ENCODE measurements at regions not wholly inside any gene's neighbourhood (a gene's known extent, or its start where the extent isn't known, plus 50 kb on each side); places are given as distances from the start of the nearest gene placed in this dataset.

DNA sequence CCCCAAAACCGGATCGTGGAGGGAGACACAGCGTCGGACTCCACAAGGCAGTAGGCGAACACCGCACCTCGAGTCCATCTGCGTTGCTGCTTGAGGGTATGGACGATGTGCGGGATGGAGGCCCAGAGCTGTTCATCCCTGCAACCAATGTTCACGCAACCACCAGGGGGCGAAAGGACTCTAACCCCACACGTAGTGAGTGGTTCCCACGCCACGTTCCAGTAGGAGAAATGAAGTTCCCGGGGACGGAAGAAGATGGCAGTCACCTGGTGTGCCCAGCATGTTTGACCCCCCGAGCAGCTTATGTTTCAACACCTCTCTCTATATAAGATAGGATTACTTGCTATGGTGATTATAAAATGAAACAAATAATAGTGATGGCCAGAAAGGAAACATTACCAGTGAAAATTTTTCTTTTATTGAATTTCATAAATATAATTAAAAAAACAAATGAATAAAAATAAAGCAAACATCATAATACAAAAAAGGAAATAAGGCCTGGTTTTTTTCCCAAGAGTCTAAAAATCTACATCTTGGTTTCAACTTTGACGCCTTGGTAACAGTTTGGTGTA lies 184.3 kb downstream of the SH3BP4 start:
- peak; percentile 74 to 80 (median 74) for DNase-seq
- intact Hi-C loops (cut with DNase I) = loop anchor here in 1 of 2 donors (10.0 kb wide), 1 partner anchor 459 kb away; no protein-coding TSS in a partner anchor

DNA sequence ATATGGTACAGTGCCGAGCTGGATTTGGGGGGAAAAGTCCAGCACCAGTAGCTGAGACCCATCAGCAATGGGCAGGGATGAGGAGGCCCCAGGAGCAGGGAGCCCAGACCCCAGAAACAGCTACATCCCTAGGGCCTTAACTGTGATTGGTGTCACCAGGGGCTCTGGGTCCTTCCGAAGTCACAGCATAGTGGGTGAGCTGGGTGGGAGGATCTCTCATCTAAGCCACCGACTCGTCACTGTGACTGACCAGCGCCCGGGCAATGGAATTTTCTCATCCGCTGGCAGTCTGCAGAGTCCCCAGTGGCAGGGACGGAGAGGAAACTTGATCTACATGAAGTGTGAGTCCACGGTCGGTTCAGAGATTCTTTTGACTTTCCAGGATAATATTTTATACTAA lies 186.5 kb downstream of the SH3BP4 start:
- TF ChIP-seq, protein P1, sequence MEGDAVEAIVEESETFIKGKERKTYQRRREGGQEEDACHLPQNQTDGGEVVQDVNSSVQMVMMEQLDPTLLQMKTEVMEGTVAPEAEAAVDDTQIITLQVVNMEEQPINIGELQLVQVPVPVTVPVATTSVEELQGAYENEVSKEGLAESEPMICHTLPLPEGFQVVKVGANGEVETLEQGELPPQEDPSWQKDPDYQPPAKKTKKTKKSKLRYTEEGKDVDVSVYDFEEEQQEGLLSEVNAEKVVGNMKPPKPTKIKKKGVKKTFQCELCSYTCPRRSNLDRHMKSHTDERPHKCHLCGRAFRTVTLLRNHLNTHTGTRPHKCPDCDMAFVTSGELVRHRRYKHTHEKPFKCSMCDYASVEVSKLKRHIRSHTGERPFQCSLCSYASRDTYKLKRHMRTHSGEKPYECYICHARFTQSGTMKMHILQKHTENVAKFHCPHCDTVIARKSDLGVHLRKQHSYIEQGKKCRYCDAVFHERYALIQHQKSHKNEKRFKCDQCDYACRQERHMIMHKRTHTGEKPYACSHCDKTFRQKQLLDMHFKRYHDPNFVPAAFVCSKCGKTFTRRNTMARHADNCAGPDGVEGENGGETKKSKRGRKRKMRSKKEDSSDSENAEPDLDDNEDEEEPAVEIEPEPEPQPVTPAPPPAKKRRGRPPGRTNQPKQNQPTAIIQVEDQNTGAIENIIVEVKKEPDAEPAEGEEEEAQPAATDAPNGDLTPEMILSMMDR (IDR thresholded peaks at IDR 0.05) = no peak
- no peak for TF ChIP-seq POLR2A (IDR thresholded peaks at IDR 0.05)
- 40% methylated on average over 1 of the region's 10 CpGs for WGBS (ENCODE audit: insufficient coverage, low coverage, low lambda C conversion rate, missing lambda C conversion rate)
- DNase-seq (no peak), ATAC-seq (no peak)
- Histone ChIP-seq H3K27me3 (no peaks in the 10 kb centered on the region), H3K4me1 (no peaks in the 10 kb centered on the region), H3K27ac (no peak overlapping the region), H3K9me3 (no peaks in the 10 kb centered on the region), H3K36me3 (no peaks in the 10 kb centered on the region), H3K4me3 (no peak overlapping the region)
- intact Hi-C loops (cut with DNase I) = loop anchor here in 1 of 2 donors (10.0 kb wide), 1 partner anchor 456 kb away; no protein-coding TSS in a partner anchor

More for the DNA sequence above, 184.3 kb downstream of the SH3BP4 start:
- H3K36me3 ChIP-seq = no peaks in the 10 kb centered on the region
- no peak overlapping the region for H3K4me3 ChIP-seq
- no peak overlapping the region for H3K27ac ChIP-seq
- peak; percentile 85 to 93 (median 90) for ATAC-seq
- H3K9me3 ChIP-seq = no peaks in the 10 kb centered on the region
- 39% methylated on average over 6 of the region's 19 CpGs for WGBS (ENCODE audit: insufficient coverage, low coverage, low lambda C conversion rate, missing lambda C conversion rate)
- H3K4me1 ChIP-seq = no peaks in the 10 kb centered on the region
- no peaks in the 10 kb centered on the region for H3K27me3 ChIP-seq
- TF ChIP-seq, protein P1 (IDR thresholded peaks at IDR 0.05) = peak; percentile 61 to 77 (median 72)
- TF ChIP-seq POLR2A (IDR thresholded peaks at IDR 0.05) = no peak

DNA sequence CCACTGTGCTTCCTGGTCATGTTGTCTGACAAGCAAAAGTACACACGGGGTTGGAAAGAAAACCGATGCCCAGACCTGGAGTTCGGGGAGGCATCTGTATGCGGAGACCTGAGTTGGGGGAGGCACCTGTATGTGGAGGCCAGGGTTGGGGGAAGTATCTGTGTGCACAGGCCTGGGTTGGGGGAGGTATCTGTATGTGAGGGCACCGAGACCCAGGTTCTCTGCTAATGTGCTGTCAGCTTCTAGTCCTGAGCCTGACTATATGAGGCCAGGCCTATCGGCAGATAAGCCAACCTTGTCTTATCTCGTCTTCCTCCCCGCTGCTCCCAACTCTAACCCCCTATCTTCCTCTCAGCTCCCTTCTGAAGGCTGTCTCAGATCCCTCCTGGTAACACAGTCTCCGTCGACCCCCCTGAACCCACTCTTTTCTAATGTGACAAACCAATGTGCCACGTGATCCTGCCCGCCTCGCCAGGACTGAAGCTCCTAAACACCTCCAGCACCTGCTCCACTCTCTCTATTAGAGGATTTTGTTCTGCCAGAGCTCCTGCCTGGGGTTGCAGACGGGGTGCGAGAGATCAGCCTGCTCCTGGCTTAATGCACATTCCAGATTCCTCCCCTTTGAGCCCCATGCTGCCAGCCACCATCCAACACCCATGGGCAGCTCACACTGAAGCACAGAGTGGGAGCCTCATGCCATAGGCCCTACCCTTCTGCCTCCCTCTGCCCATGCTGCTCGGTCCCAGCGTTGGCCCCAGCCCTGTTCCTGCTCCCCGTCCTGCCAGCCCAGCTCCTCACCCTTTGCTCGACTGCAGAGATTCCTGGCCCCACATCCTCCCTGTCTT lies 188.4 kb downstream of the SH3BP4 start:
- no peaks in the 10 kb centered on the region for H3K4me1 ChIP-seq
- no peak for ATAC-seq
- TF ChIP-seq, protein P1 (IDR thresholded peaks at IDR 0.05) = no peak
- TF ChIP-seq POLR2A (IDR thresholded peaks at IDR 0.05) = no peak
- H3K27ac ChIP-seq = no peak overlapping the region
- no peak overlapping the region for H3K4me3 ChIP-seq
- WGBS (ENCODE audit: insufficient coverage, low coverage, low lambda C conversion rate, missing lambda C conversion rate) = 78% methylated on average over 16 of the region's 19 CpGs
- H3K27me3 ChIP-seq = no peaks in the 10 kb centered on the region
- H3K36me3 ChIP-seq = no peaks in the 10 kb centered on the region
- no peaks in the 10 kb centered on the region for H3K9me3 ChIP-seq
- DNase-seq = no peak
- intact Hi-C loops (cut with DNase I) = loop anchor here (10.0 kb wide), 2 partner anchors 455 to 605 kb away; no protein-coding TSS in a partner anchor

DNA sequence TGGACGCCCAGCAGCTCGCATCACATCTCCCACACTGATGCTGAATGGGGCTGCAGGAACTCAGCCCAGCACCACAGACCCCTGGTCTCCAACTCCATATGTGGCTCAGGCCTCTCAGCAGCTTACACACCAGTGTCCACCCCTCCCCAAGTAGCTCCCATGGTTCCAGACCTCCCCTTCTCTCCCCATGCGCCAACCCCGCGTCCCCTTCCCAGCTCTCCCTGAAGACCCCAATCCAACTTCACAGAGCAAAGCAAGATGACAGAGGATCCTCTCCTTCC lies 188.9 kb downstream of the SH3BP4 start:
- intact Hi-C loops (cut with DNase I) = loop anchor here in 1 of 2 donors (10.0 kb wide), 2 partner anchors 454 to 604 kb away; no protein-coding TSS in a partner anchor
- no peaks in the 10 kb centered on the region for H3K27me3 ChIP-seq
- no peaks in the 10 kb centered on the region for H3K36me3 ChIP-seq
- no peak overlapping the region for H3K27ac ChIP-seq
- TF ChIP-seq, protein P1 (IDR thresholded peaks at IDR 0.05) = no peak
- TF ChIP-seq POLR2A (IDR thresholded peaks at IDR 0.05) = no peak
- H3K4me1 ChIP-seq = no peaks in the 10 kb centered on the region
- DNase-seq (no peak), ATAC-seq (no peak)
- no peaks in the 10 kb centered on the region for H3K9me3 ChIP-seq
- WGBS (ENCODE audit: insufficient coverage, low coverage, low lambda C conversion rate, missing lambda C conversion rate) = 94% methylated on average over 5 of the region's 5 CpGs
- H3K4me3 ChIP-seq = no peak overlapping the region
